Pons (tissue), 1 donor: ENCODE measurements at regions not wholly inside any gene's neighbourhood (a gene's known extent, or its start where the extent isn't known, plus 50 kb on each side); places are given as distances from the start of the nearest gene placed in this dataset.
"Not testable (repeated sequence)": the region's sequence is repeated elsewhere in the genome, so short reads cannot be mapped to it uniquely, and the experiment has no call there.

Experiments
- DNase-seq: peaks from one replicate; pipeline ENCODE4 v3.0.0-alpha.2; 2016; ENCODE audit warnings: low spot score

DNA sequence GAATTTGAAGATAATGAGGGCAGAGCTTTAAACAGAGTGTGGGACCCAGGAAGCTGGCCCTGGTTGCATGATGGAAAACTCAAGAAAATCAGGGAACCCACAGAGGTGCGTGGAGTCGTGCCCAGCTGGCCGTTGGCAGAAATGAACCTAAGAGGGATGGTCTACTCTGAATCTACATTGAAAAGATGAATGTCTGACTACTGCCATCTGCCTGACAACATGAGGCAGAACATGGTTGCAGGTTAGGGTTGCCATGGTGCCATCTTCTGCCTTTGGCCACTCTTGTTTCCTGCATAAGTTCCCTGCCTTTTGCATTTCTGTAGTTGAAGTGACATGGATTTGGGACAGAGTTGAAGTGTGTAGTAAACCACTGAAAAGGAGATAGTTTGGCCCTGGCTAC is 138.5 kb upstream of the COBL start:
- no peak for DNase-seq

DNA sequence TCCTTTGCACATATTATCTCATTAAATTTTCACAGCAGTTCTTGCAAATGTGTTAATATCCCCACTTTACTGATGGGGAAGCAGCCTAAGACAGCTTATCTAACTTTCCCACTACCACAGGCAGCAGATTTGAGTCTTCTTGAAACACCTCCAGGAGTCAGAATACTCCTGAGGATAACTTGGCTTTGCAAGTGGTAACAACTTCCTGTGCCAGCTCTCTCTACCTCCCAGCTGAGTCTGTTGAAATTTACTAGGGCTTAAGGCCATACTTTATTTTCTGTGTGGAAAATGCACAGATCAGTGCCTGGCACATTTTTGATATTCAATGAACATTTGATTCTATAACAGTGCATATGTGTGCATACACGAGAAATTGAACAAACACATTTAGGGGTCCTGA is 136.1 kb upstream of the COBL start:
- no peak for DNase-seq

- DNase-seq, result no peak
Observed at GRCh38 chr7:51451751-51452476, 135.3 kb upstream of the COBL start.

DNA sequence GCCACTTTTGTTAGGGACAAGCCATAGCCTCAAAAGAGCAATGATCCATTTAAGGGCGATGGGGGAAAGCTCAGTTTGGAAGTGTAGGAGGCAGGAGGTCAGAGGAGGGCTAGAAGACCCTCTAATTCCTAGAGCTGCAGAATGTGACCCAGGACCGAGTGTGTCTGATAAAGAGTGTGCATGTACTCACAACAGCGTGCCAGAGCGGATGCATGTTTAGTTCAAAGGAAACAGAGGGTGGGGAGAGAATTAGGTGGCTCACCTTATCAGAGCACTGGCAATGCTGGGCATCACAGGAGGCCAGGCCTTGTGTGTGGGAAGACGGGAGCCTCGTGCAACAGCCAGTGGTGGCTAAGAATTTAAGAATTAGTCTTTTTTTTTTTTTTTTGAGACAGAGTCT is 133.9 kb upstream of the COBL start:
- no peak for DNase-seq

DNA sequence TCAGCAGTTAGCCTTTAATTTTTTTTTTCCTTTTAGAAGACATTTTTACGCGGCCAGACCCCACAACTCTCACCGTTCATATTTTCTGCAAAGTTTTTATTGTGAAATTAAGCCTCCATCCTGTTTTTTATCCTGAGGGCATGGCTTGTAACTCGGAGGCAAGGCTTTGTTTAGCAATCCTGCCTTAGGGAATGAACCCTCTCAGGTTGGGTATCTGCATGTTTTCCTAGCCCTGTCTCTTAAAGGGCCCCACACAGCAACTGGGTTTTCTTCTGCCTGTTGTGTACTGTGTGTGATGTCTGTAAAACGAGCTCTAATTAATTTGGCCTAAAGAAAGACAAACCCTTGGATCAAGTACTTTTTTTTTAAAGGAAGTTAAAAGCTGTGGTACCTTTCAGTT is 130.2 kb upstream of the COBL start:
- DNase-seq, result no peak

DNA sequence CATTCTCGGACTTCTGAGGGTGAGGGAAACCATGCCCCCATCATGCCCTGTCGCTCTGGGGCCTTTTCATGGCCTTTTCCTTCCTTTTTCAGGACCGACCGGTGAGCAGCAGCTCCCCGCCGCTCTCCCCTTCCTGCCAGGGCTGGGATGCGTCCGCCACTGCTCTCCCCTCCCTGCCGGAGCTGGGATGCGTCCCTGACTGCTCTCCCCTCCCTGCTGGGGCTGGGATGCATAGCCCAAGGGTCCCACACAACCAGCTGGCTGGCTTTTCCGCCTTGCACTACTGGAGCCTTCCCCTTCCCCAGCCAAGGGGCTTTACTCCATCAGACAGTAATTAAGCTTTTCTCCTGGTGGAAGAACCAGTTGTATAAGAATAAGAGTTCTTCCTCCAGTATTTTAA is 129.7 kb upstream of the COBL start:
- DNase-seq, result no peak

DNA sequence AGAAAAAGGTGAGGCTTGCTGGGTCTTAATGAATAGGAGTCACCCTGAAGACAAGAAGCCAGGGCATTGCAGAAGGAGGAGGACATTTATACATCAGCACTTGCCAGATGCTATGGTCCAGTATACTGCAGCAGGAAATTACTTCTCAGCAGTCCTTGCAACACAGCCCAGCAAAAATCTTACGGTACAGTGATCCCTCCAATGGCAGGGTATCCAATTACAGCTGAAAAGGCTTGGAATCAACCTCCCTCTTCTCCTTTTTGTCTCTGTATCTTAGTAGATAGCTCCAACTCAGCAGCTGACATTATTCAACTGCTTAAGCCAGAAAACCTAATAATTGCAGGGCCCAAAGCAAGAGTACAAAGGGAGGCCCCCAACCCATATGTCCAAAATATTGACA is 128.3 kb upstream of the COBL start:
- no peak for DNase-seq

- DNase-seq, result peak; percentile 63
Observed at GRCh38 chr7:51430480-51431086, 114.0 kb upstream of the COBL start.

GRCh38 chr7:51428217-51428887 is 111.7 kb upstream of the COBL start:
- DNase-seq, result peak; percentile 20

GRCh38 chr7:51426163-51426562 is 109.6 kb upstream of the COBL start:
- DNase-seq, result no peak

GRCh38 chr7:51409934-51410333 is 93.3 kb upstream of the COBL start:
- DNase-seq, result not testable (repeated sequence)

DNA sequence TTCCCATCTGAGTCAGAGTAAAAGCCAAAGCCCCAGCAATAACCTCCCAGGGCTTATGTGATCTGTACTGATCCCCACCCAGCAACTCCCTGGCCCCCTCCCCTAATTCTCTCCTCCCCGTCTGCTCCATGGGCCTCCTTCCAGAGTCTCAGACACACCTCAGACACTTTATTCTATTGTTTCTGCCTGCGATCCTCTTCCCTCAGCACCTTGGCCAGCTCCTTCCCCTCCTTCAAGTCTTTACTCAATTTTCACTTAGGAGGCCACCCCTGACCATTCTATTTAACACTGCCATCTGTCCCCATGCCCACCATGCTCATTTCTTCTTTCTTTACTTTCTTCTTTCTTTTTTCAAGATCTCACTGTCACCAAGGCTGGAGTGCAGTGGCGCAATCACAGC is 81.0 kb upstream of the COBL start:
- DNase-seq, result not testable (repeated sequence)

DNA sequence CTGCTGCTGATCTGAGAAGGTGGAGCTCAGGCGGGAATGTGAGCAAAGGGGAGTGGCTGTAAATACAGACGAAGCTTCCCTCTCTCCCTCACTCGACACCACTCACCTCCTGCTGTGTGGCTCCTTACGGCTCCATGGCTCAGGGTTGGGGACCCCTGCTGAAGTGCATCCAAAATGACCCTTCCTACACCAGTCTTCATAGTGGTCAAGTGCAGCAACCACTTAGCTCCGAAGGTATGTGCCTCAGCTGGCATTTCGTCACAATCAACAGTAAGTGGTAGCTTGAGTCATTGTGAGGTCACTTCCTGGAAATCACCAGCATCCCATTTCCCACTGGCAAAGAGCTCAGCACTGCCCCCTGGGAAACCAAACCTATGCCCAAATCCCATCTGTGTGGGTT is 76.4 kb upstream of the COBL start:
- not testable (repeated sequence) for DNase-seq

DNA sequence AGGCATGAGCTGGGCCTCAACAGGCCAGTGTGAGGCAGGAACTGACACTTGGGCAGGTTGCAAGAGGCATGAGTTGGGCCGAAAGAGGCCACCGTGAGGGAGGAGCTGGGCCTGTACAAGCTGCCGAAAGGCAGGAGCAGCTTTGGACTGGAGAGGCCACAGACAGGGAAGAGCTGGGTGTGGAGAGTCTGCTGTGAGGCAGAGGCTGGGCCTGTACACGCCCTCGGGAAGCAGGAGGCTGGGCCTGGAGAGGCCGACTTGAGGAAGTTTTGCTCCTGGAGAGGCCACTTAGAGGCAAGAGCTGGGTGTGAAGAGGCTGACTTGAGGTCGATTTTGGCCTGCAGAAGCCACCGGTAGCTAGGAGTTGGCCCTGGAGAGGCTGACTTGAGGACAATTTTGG is 73.3 kb upstream of the COBL start:
- DNase-seq, result not testable (repeated sequence)

DNA sequence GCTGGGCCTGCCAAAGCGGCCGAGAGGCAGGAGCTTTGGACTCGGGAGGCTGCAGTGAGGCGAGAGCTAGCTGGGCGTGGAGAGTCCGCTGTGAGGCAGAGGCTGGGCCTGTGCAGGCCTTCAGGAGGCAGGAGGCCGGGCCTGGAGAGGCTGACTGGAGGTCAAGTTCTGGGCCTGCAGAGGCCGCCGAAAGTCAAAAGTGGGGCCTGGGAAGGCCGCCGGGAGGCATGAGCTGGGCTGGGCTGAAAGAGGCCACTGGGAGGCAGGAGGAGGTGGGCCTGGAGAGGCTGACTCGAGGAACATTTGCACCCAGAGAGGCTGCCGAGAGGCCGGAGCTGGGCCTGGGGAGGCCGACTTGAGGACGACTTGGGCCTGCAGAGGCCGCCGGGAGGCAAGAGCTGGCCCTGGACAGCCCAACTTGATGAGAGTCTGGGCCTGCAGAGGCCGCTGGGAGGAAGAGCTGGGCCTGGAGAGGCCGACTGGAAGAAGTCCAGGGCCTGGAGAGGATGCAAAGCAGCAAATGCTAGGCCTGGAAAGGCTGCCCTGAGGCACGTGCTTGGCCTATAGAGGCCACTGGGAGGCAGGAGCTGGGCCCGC is 72.7 kb upstream of the COBL start:
- DNase-seq, result not testable (repeated sequence)

- not testable (repeated sequence) for DNase-seq
Observed at GRCh38 chr7:51388241-51388640, 71.6 kb upstream of the COBL start.

DNA sequence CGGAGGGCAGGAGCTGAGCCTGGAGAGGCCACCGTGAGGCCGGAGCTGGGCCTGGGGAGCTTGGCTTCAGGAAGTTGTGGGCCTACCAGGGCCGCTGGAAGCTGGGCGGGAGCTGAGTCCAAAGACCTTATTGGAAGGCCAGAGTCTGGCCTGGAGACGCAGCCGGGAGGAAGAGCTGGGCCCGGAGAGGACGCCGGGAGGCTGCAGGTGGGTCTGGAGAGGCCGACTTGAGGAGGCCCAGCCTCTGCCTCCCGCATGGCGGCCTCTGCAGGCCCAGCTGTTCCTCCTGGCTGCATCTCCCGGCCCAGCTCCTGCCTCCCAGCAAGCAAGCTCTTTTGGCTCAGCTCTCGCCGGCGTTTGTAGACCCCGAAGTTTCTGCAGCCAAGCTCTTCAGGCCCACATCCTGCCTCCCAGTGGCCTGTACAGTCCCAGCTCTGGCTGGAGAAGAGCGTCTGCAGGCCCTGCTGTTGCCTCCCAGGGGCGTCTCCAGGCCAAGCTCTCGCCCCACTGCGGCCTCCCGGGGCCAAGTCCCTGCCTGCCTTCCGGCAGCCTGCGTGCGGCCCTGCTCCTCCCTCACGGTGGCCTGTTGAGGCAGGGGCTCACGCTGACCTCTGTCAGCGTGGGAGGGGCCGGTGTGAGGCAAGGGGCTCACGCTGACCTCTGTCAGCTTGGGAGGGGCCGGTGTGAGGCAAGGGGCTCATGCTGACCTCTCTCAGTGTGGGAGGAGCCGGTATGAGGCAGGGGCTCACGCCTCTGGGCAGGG is 70.4 kb upstream of the COBL start:
- not testable (repeated sequence) for DNase-seq

- DNase-seq, result not testable (repeated sequence)
Observed at GRCh38 chr7:51386184-51386583, 69.6 kb upstream of the COBL start.

GRCh38 chr7:51382243-51382642 is 65.6 kb upstream of the COBL start:
- DNase-seq, result not testable (repeated sequence)

DNA sequence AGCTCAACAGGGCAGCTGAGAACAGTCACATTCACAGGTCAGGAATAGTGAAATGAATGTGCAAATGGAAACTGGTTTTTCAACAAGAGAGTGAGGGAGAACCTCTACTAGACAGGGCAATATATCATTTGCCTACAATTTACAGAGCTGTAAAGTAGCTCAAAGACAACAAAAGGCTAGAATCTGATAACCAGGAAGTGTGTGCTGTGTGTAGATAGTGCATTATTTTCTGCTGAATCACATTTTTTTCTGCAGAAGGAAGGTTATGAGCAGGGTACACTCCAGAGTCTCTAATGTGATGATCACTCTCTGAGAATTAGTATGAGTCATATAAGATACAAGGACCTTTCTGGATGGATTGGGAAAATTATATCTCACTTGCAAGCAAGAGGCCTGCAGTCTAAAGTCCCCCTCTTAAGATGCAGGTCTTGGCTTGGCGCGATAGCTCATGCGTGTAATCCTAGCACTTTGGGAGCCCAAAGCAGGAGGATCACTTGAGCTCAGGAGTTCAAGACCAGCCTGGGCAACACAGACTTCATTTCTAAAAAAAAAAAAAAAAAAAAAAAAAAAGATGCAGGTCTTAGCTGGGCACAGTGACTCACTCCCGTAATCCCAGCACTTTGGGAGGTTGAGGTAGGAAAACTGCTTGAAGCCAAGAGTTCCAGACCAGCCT is 59.9 kb upstream of the COBL start:
- no peak for DNase-seq

GRCh38 chr7:51374936-51375335 is 58.3 kb upstream of the COBL start:
- no peak for DNase-seq

- not testable (repeated sequence) for DNase-seq
Observed at GRCh38 chr7:51373607-51374006, 57.0 kb upstream of the COBL start.
